H1 (cell line): ENCODE measurements at regions not wholly inside any gene's neighbourhood (a gene's known extent, or its start where the extent isn't known, plus 50 kb on each side); places are given as distances from the start of the nearest gene placed in this dataset.

Source experiments
- CTCF ChIA-PET: fragments of 300-600 bp; sonication (Branson Sonifier 250); formaldehyde crosslinking; loops from one replicate; lab custom pipeline; 2021; ENCODE audit not compliant: partially characterized antibody; lab: Charles Lee
- POLR2A ChIA-PET: fragments of 300-600 bp; sonication (Branson Sonifier 250); formaldehyde crosslinking; loops from one replicate; lab custom pipeline; 2021; ENCODE audit warnings: inconsistent platforms; ENCODE audit not compliant: partially characterized antibody; lab: Charles Lee
- DNase-seq, 2 experiments: peaks; one replicate each; pipeline versions ENCODE4 v3.0.0 to v3.0.0-alpha.2; 2010 to 2022; ENCODE audit warnings: low spot score in 2 of 2, low read depth in 1 of 2, mixed read lengths in 1 of 2
- FAIRE-seq: peaks from 2 replicates; lab custom pipeline; 2011; peaks lifted over from hg19 to GRCh38; lab: Jason Lieb, UNC
- H2AFZ ChIP-seq: 2 replicates; pipeline ENCODE4 v1.8.1; 2012; ENCODE audit warnings: low read length, inconsistent platforms
- H2AK5ac ChIP-seq: 2 replicates; pipeline ENCODE4 v1.6.1; 2013; ENCODE audit warnings: low read depth, low read length
- H2BK120ac ChIP-seq: replicated peaks from 2 replicates; pipeline ENCODE3; 2013; ENCODE audit warnings: low read depth, low read length, inconsistent platforms
- H2BK12ac ChIP-seq: 2 replicates; pipeline ENCODE4 v1.6.1; 2013; ENCODE audit warnings: low read depth, low read length
- H2BK15ac ChIP-seq: 2 replicates; pipeline ENCODE4 v1.6.1; 2013; ENCODE audit warnings: low read length
- H2BK20ac ChIP-seq: 2 replicates; pipeline ENCODE4 v1.6.1; 2013; ENCODE audit warnings: low read length
- H2BK5ac ChIP-seq: 2 replicates; pipeline ENCODE4 v1.6.1; 2013; ENCODE audit warnings: low read depth, low read length
- H3K14ac ChIP-seq: 2 replicates; pipeline ENCODE4 v1.6.1; 2013; ENCODE audit warnings: inconsistent platforms; ENCODE audit not compliant: insufficient read length
- H3K18ac ChIP-seq: 2 replicates; pipeline ENCODE4 v1.6.1; 2013; ENCODE audit warnings: low read length; ENCODE audit errors: extremely low read depth
- H3K23ac ChIP-seq: 2 replicates; pipeline ENCODE4 v1.6.1; 2013; ENCODE audit warnings: inconsistent platforms; ENCODE audit not compliant: insufficient read length
- H3K23me2 ChIP-seq: 2 replicates; pipeline ENCODE4 v1.6.1; 2013; ENCODE audit warnings: low read depth, low read length
- H3K27ac ChIP-seq: 2 replicates; pipeline ENCODE4 v1.6.1; 2011; ENCODE audit warnings: low read depth, low read length, inconsistent platforms
- H3K27me3 ChIP-seq, 4 experiments: replicated peaks in 1 of 4; 1 replicate in 1 of 4; 2 replicates in 3 of 4; pipeline versions ENCODE4 v1.6.1 to v1.8.1; 2011 to 2013; ENCODE audit warnings: low read length in 3 of 4, mild to moderate bottlenecking in 3 of 4, inconsistent platforms in 2 of 4, mixed read lengths in 2 of 4, moderate library complexity in 1 of 4; ENCODE audit not compliant: control insufficient read depth in 3 of 4, insufficient read depth in 3 of 4; ENCODE audit errors: extremely low read depth in 1 of 4
- H3K36me3 ChIP-seq, 4 experiments: 2 replicates each; pipeline versions ENCODE4 v1.6.1 to v1.8.1; 2011 to 2013; ENCODE audit warnings: mild to moderate bottlenecking in 4 of 4, low read length in 3 of 4, moderate library complexity in 2 of 4, control low read depth in 1 of 4, inconsistent platforms in 1 of 4; ENCODE audit not compliant: insufficient read depth in 4 of 4, control insufficient read depth in 2 of 4
- H3K4ac ChIP-seq: replicated peaks from 2 replicates; pipeline ENCODE3; 2013; ENCODE audit warnings: low read length, low read depth, mixed read lengths, inconsistent platforms; ENCODE audit not compliant: insufficient read length
- H3K4me1 ChIP-seq, 4 experiments: replicated peaks in 1 of 4; 1 replicate in 1 of 4; 2 replicates in 3 of 4; pipeline versions ENCODE4 v1.6.1 to v1.8.1; 2011 to 2013; ENCODE audit warnings: low read length in 3 of 4, inconsistent platforms in 2 of 4, mixed read lengths in 1 of 4; ENCODE audit not compliant: insufficient read depth in 4 of 4, control insufficient read depth in 3 of 4
- H3K4me2 ChIP-seq, 2 experiments: 2 replicates each; pipeline versions ENCODE4 v1.6.1 to v1.8.1; 2011 to 2013; ENCODE audit warnings: low read depth in 2 of 2, low read length in 2 of 2, control low read depth in 1 of 2, inconsistent platforms in 1 of 2, mild to moderate bottlenecking in 1 of 2; ENCODE audit not compliant: insufficient read depth in 1 of 2
- H3K4me3 ChIP-seq, 4 experiments: fragments of 200-600, 300-600 bp in 1 of 4; sonication (generic), shearing (Covaris generic), sonication (Bioruptor Twin) in 1 of 4; 2 replicates each; pipeline versions ENCODE4 v1.5.1 to v1.8.1; 2011 to 2016; ENCODE audit warnings: low read length in 4 of 4, low read depth in 3 of 4, control low read depth in 2 of 4, inconsistent platforms in 2 of 4, mild to moderate bottlenecking in 2 of 4, mixed read lengths in 1 of 4, moderate library complexity in 1 of 4; ENCODE audit not compliant: insufficient read depth in 2 of 4; ENCODE audit errors: extremely low read depth in 1 of 4
- H3K56ac ChIP-seq: replicated peaks from 2 replicates; pipeline ENCODE3; 2013; ENCODE audit warnings: low read depth, mild to moderate bottlenecking, mixed read lengths, low read length, inconsistent platforms; ENCODE audit not compliant: insufficient read length
- H3K79me1 ChIP-seq: 2 replicates; pipeline ENCODE4 v1.6.1; 2013; ENCODE audit warnings: low read depth, low read length, control low read depth
- H3K79me2 ChIP-seq, 2 experiments: 2 replicates each; pipeline versions ENCODE4 v1.6.1 to v1.8.1; 2012 to 2013; ENCODE audit warnings: low read length in 2 of 2, mild to moderate bottlenecking in 2 of 2, inconsistent platforms in 1 of 2; ENCODE audit not compliant: insufficient read depth in 2 of 2, control insufficient read depth in 1 of 2
- H3K9ac ChIP-seq, 4 experiments: replicated peaks in 1 of 4; 1 replicate in 1 of 4; 2 replicates in 3 of 4; pipeline versions ENCODE4 v1.6.1 to v1.8.1; 2011 to 2013; ENCODE audit warnings: low read depth in 3 of 4, low read length in 3 of 4, control low read depth in 2 of 4, mild to moderate bottlenecking in 2 of 4, moderate library complexity in 2 of 4, inconsistent platforms in 1 of 4; ENCODE audit errors: extremely low read depth in 1 of 4
- H3K9me3 ChIP-seq, 2 experiments: 2 replicates each; pipeline versions ENCODE4 v1.6.1 to v1.8.1; 2012 to 2013; ENCODE audit warnings: mild to moderate bottlenecking in 2 of 2, moderate library complexity in 2 of 2, control low read depth in 1 of 2, inconsistent platforms in 1 of 2, low read depth in 1 of 2, low read length in 1 of 2, mixed read lengths in 1 of 2; ENCODE audit not compliant: insufficient read depth in 2 of 2
- H4K20me1 ChIP-seq, 2 experiments: replicated peaks in 1 of 2; 2 replicates each; pipeline versions ENCODE3 to v1.8.1; 2011 to 2013; ENCODE audit warnings: inconsistent platforms in 2 of 2, low read length in 2 of 2, mild to moderate bottlenecking in 1 of 2; ENCODE audit not compliant: insufficient read depth in 2 of 2, control insufficient read depth in 1 of 2
- H4K5ac ChIP-seq: 2 replicates; pipeline ENCODE4 v1.6.1; 2013; ENCODE audit warnings: low read length, low read depth, mixed read lengths, inconsistent platforms; ENCODE audit not compliant: insufficient read length
- H4K8ac ChIP-seq: 2 replicates; pipeline ENCODE4 v1.8.0; 2013; ENCODE audit warnings: mild to moderate bottlenecking, moderate library complexity, low read length, inconsistent platforms; ENCODE audit not compliant: insufficient read depth; ENCODE audit errors: extremely low read depth
- H4K91ac ChIP-seq: replicated peaks from 2 replicates; pipeline ENCODE3; 2013; ENCODE audit warnings: low read length, mixed read lengths, inconsistent platforms; ENCODE audit not compliant: insufficient read length
- BRCA1 ChIP-seq: IDR thresholded peaks from 2 replicates; pipeline ENCODE4 v1.6.1; 2012; ENCODE audit warnings: low read depth, low read length, improper control_type of control experiment
- CREB1 ChIP-seq: IDR thresholded peaks from 2 replicates; pipeline ENCODE4 v1.6.1; 2012; ENCODE audit warnings: inconsistent platforms
- MAFK ChIP-seq: IDR thresholded peaks from 2 replicates; pipeline ENCODE4 v1.6.1; 2012; ENCODE audit warnings: low read depth, mild to moderate bottlenecking, improper control_type of control experiment, low read length
- PHF8 ChIP-seq: fragments of 200-600 bp; sonication (generic); conservative IDR thresholded peaks from 2 replicates; pipeline ENCODE4 v1.7.1; 2012; ENCODE audit warnings: low read depth, mild to moderate bottlenecking, inconsistent platforms, low read length, moderate library complexity
- POLR2A ChIP-seq, 2 experiments: IDR thresholded peaks; 1 replicate in 1 of 2; 2 replicates in 1 of 2; pipeline ENCODE4 v1.6.1; 2011; ENCODE audit warnings: low read depth in 2 of 2, low read length in 2 of 2, mild to moderate bottlenecking in 2 of 2; ENCODE audit errors: control extremely low read depth in 1 of 2
- RNF2 ChIP-seq: fragments of 200-900, 300-1000 bp; sonication (generic); IDR thresholded peaks from 2 replicates; pipeline ENCODE4 v1.7.1; 2016; ENCODE audit warnings: borderline replicate concordance, low read depth, mild to moderate bottlenecking, antibody characterized with exemption, low read length; ENCODE audit not compliant: poor library complexity, severe bottlenecking; ENCODE audit errors: missing control alignments
- SAP30 ChIP-seq: fragments of 300-600 bp; sonication (generic); IDR thresholded peaks from 2 replicates; pipeline ENCODE4 v1.7.1; 2012; ENCODE audit warnings: low read length, moderate library complexity, mild to moderate bottlenecking, inconsistent platforms; ENCODE audit not compliant: insufficient read depth, insufficient replicate concordance
- SIN3A ChIP-seq, 2 experiments: IDR thresholded peaks in 1 of 2; conservative IDR thresholded peaks in 1 of 2; 2 replicates each; pipeline ENCODE4 v1.6.1; 2011 to 2012; ENCODE audit warnings: low read length in 2 of 2, improper control_type of control experiment in 1 of 2, low read depth in 1 of 2, mild to moderate bottlenecking in 1 of 2
- SP4 ChIP-seq: IDR thresholded peaks from 2 replicates; pipeline ENCODE4 v1.6.1; 2012; ENCODE audit warnings: low read length, inconsistent platforms
- SRF ChIP-seq: IDR thresholded peaks from 2 replicates; pipeline ENCODE4 v1.6.1; 2011; ENCODE audit warnings: mild to moderate bottlenecking, low read depth, low read length, moderate library complexity
- TBP ChIP-seq: IDR thresholded peaks from 2 replicates; pipeline ENCODE4 v1.6.1; 2011; ENCODE audit warnings: low read depth, low read length, improper control_type of control experiment
- TEAD4 ChIP-seq: IDR thresholded peaks from 2 replicates; pipeline ENCODE4 v1.6.1; 2012; ENCODE audit warnings: low read depth, low read length, inconsistent platforms, mixed read lengths
- YY1 ChIP-seq: IDR thresholded peaks from 2 replicates; pipeline ENCODE4 v1.6.1; 2011; ENCODE audit warnings: low read depth, mild to moderate bottlenecking, low read length
- WGBS, 2 experiments: shearing (Covaris generic) in 1 of 2; methylation state at CpG; one replicate each; pipeline versions ENCODE4 v1.1.6 to v1.1.7; 2013 to 2015; ENCODE audit warnings: low lambda C conversion rate in 2 of 2, mixed read lengths in 2 of 2, inconsistent platforms in 1 of 2, low coverage in 1 of 2, missing lambda C conversion rate in 1 of 2; ENCODE audit not compliant: insufficient replicate concordance in 2 of 2, insufficient coverage in 1 of 2, insufficient read length in 1 of 2; ENCODE audit errors: extremely low coverage in 1 of 2, missing lambda C conversion rate in 1 of 2; 5-methylcytosine and 5-hydroxymethylcytosine counted together
- TF ChIP-seq, protein P1 (sequence below): IDR thresholded peaks from 2 replicates; pipeline ENCODE4 v1.6.1; 2012; ENCODE audit warnings: low read length, inconsistent platforms

DNA sequence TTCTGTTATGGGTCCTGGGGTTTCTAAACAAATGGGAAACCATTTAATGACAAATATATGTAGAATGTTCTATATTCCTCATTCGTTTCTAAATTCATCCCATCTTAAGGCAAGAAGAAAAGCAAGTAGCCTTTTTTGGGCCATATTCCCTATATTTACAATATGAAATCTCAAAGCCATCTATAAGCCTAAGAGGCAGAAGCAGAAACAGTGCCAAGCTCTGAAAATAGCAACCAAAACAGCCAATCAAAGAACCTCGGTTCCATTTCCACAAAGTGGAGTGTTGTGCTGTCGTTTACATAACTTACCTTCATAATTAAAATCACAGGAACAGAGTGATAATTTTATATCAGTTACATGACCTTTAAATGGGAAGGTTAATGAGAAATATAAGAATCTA, 330.6 kb upstream of the GATB start:
- Histone ChIP-seq H2BK20ac (no peak overlapping the region), H3K4me3 (no peak overlapping the region), H3K4me2 (no peak overlapping the region), H3K9ac (no peak overlapping the region), H4K20me1 (no peaks in the 10 kb centered on the region), H2BK15ac (no peak overlapping the region), H3K18ac (no peak overlapping the region), H3K23ac (no peak overlapping the region), H4K8ac (no peak overlapping the region), H4K5ac (no peak overlapping the region), H3K36me3 (no peaks in the 10 kb centered on the region), H3K27ac (no peak overlapping the region), H3K4ac (no peak overlapping the region), H4K91ac (no peak overlapping the region), H3K4me1 (peaks cover 0 to 2% (median 0%) of the 10 kb centered on the region in 4 experiments; a peak in 1 of 7 replicates), H2BK120ac (no peak overlapping the region), H2BK12ac (no peak overlapping the region), H3K79me2 (no peaks in the 10 kb centered on the region), H3K9me3 (no peaks in the 10 kb centered on the region), H2AFZ (no peak overlapping the region), H3K23me2 (no peaks in the 10 kb centered on the region), H3K27me3 (no peaks in the 10 kb centered on the region), H3K14ac (no peak overlapping the region), H3K79me1 (no peaks in the 10 kb centered on the region), H3K56ac (no peak overlapping the region), H2AK5ac (no peak overlapping the region), H2BK5ac (no peak overlapping the region)
- POLR2A ChIA-PET = no interaction called here
- CTCF ChIA-PET = no interaction called here
- 90% methylated on average over 3 of the region's 3 CpGs; no CpG with 5 or more reads in 1 of the 2 experiments for WGBS, 2 experiments
- no peak for DNase-seq
- no peak for FAIRE-seq
- TF ChIP-seq PHF8 (no peak), SIN3A (conservative IDR thresholded peaks at IDR 0.05 in 1 of 2, IDR thresholded peaks at IDR 0.05 in 1 of 2; ENCODE audit: low read depth in 1 of 2, low read length in 2 of 2) (no peak), SP4 (no peak), CREB1 (no peak), SAP30 (no peak), MAFK (no peak), RNF2 (no peak), TBP (no peak), POLR2A (IDR thresholded peaks at IDR 0.05; ENCODE audit: control extremely low read depth in 1 of 2, low read depth in 2 of 2, low read length in 2 of 2) (no peak), SRF (no peak), BRCA1 (no peak), YY1 (no peak), TEAD4 (no peak)
- TF ChIP-seq, protein P1, sequence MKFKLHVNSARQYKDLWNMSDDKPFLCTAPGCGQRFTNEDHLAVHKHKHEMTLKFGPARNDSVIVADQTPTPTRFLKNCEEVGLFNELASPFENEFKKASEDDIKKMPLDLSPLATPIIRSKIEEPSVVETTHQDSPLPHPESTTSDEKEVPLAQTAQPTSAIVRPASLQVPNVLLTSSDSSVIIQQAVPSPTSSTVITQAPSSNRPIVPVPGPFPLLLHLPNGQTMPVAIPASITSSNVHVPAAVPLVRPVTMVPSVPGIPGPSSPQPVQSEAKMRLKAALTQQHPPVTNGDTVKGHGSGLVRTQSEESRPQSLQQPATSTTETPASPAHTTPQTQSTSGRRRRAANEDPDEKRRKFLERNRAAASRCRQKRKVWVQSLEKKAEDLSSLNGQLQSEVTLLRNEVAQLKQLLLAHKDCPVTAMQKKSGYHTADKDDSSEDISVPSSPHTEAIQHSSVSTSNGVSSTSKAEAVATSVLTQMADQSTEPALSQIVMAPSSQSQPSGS = no peak
